Upper lobe of left lung (tissue), 6 donors: ENCODE measurements at regions not wholly inside any gene's neighbourhood (a gene's known extent, or its start where the extent isn't known, plus 50 kb on each side); places are given as distances from the start of the nearest gene placed in this dataset.
"Not testable (repeated sequence)": the region's sequence is repeated elsewhere in the genome, so short reads cannot be mapped to it uniquely, and the experiment has no call there.

Experiments
- ATAC-seq, 2 donors: fragments of 200-7000 bp; cut with Tn5 transposase; one replicate each; pipeline ENCODE4 v1.9.1; 2022; ENCODE audit warnings: mild to moderate bottlenecking in 2 of 2, moderate library complexity in 2 of 2; ENCODE audit not compliant: low FRiP score in 2 of 2
- DNase-seq, 2 donors: peaks; one replicate each; pipeline ENCODE4 v3.0.0-alpha.2; 2019 to 2020
- H3K27ac ChIP-seq, 4 donors: fragments of 200-600 bp; sonication (generic); one replicate each; pipeline ENCODE4 v1.5.1; 2016 to 2019
- H3K27me3 ChIP-seq, 4 donors: fragments of 200-600 bp; sonication (generic); one replicate each; pipeline ENCODE4 v1.5.1; 2017 to 2019
- H3K36me3 ChIP-seq, 4 donors: fragments of 200-600 bp; sonication (generic); one replicate each; pipeline ENCODE4 v1.5.1; 2016 to 2019
- H3K4me1 ChIP-seq, 4 donors: fragments of 200-600 bp; sonication (generic); one replicate each; pipeline ENCODE4 v1.5.1; 2018 to 2019
- H3K4me3 ChIP-seq, 4 donors: fragments of 200-600 bp; sonication (generic); one replicate each; pipeline ENCODE4 v1.5.1; 2017 to 2019; ENCODE audit warnings: mild to moderate bottlenecking in 2 of 4, moderate library complexity in 1 of 4
- H3K9me3 ChIP-seq, 4 donors: fragments of 200-600 bp; sonication (generic); one replicate each; pipeline ENCODE4 v1.5.1; 2018 to 2019
- EP300 ChIP-seq, 4 donors: sonication (generic); formaldehyde crosslinking; IDR thresholded peaks; one replicate each; pipeline ENCODE4 v1.5.1; 2017; ENCODE audit warnings: antibody characterized with exemption in 4 of 4, control low read depth in 2 of 4
- POLR2A ChIP-seq, 4 donors: fragments of 450-650 bp; IDR thresholded peaks; one replicate each; pipeline ENCODE4 v1.5.1; 2016 to 2017; ENCODE audit warnings: antibody characterized with exemption in 4 of 4, mild to moderate bottlenecking in 2 of 4
- POLR2AphosphoS5 ChIP-seq, 2 donors: sonication (generic); formaldehyde crosslinking; IDR thresholded peaks; one replicate each; pipeline ENCODE4 v1.5.1; 2017; ENCODE audit warnings: antibody characterized with exemption in 2 of 2
- WGBS, 2 donors: methylation state at CpG; one replicate each; pipeline ENCODE4 v1.1.5; 2017 to 2018; 5-methylcytosine and 5-hydroxymethylcytosine counted together
- TF ChIP-seq, protein P1 (sequence below), 6 experiments: fragments of 450-650 bp in 4 of 6; fragments of 200-600 bp in 2 of 6; sonication (generic) in 2 of 6; IDR thresholded peaks; one replicate each; pipeline ENCODE4 v1.5.1; 2016 to 2019; ENCODE audit warnings: antibody characterized with exemption in 6 of 6
- donor health status: DM: no; HTN: no; CAD: no; lungs with moderate emphysema.
- donor health status: DM: no; HTN: yes; CAD: no; lungs with severe emphysema.

DNA sequence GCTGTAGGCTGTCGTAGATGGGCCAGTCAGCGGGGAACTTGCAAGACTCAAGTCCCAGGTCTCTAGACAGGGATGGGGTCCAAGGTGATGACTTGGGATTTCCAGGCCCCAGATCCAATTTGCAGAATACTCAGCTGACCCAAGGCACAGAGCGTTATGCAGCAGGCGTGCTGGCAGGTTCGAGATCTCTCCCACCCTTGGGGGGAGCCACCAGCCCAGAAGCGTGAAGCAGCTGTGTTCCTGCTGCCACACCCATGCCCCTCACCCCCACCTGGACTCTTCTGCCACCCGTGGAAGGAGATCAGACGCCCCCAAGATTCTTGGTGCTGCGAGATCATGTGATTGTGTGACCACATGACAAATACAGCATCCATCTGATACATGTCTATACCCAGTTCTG, 142.6 kb downstream of the BRD1 start:
- no peaks in the 10 kb centered on the region for H3K27me3 ChIP-seq
- no peak for ATAC-seq
- 80% methylated on average over 5 to 9 of the region's 9 CpGs for WGBS, 2 donors

DNA sequence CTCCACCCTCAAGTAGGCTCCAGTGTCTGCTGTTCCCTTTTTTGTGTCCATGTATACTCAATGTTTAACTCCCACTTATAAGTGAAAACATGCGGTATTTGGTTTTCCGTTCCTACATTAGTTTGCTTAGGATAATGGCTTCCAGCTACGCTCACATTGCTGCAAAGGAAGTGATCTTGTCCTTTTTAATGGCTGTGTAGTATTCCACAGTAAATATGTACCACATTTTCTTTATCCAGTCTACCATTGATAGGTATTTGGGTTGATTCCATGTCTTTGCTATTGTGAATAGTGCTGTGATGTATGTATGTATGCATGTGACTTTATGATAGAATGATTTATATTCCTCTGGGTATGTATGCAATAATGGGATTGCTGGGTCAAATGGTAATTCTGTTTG, 144.6 kb downstream of the BRD1 start:
- Histone ChIP-seq H3K36me3 (no peaks in the 10 kb centered on the region), H3K9me3 (no peaks in the 10 kb centered on the region), H3K4me3 (no peak overlapping the region), H3K27ac (no peak overlapping the region), H3K27me3 (no peaks in the 10 kb centered on the region), H3K4me1 (no peaks in the 10 kb centered on the region)
- no peak for ATAC-seq
- TF ChIP-seq, protein P1, sequence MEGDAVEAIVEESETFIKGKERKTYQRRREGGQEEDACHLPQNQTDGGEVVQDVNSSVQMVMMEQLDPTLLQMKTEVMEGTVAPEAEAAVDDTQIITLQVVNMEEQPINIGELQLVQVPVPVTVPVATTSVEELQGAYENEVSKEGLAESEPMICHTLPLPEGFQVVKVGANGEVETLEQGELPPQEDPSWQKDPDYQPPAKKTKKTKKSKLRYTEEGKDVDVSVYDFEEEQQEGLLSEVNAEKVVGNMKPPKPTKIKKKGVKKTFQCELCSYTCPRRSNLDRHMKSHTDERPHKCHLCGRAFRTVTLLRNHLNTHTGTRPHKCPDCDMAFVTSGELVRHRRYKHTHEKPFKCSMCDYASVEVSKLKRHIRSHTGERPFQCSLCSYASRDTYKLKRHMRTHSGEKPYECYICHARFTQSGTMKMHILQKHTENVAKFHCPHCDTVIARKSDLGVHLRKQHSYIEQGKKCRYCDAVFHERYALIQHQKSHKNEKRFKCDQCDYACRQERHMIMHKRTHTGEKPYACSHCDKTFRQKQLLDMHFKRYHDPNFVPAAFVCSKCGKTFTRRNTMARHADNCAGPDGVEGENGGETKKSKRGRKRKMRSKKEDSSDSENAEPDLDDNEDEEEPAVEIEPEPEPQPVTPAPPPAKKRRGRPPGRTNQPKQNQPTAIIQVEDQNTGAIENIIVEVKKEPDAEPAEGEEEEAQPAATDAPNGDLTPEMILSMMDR (IDR thresholded peaks at IDR 0.05): no peak
- TF ChIP-seq EP300 (IDR thresholded peaks at IDR 0.05): no peak
- no peak for TF ChIP-seq POLR2A (IDR thresholded peaks at IDR 0.05)
- no peak for TF ChIP-seq POLR2AphosphoS5 (IDR thresholded peaks at IDR 0.05)
- no peak for DNase-seq
- 93 to 94% methylated on average over 3 of the region's 3 CpGs for WGBS, 2 donors

More for the DNA sequence above, 142.6 kb downstream of the BRD1 start:
- TF ChIP-seq, protein P1 (IDR thresholded peaks at IDR 0.05): no peak
- TF ChIP-seq EP300 (IDR thresholded peaks at IDR 0.05) (no peak), POLR2AphosphoS5 (IDR thresholded peaks at IDR 0.05) (no peak), POLR2A (IDR thresholded peaks at IDR 0.05) (no peak)
- H3K4me1 ChIP-seq: no peaks in the 10 kb centered on the region
- H3K4me3 ChIP-seq: no peak overlapping the region
- no peak overlapping the region for H3K27ac ChIP-seq
- H3K36me3 ChIP-seq: no peaks in the 10 kb centered on the region
- no peak for DNase-seq
- H3K9me3 ChIP-seq: no peaks in the 10 kb centered on the region

DNA sequence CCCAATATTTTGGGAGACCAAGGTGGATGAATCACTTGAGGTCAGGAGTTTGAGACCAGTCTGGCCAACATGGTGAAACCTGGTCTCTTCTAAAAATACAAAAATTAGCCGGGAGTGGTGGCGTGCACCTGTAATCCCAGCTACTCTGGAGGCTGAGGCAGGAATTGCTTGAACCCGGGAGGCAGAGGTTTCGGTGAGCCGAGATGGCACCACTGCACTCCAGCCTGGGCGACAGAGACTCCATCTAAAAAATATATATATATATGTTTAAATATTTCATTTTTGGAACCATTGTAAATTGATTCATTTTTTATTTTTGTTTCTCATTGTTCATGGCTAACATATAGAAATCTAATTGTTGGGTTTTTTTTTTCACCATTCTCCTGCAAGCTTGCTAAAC, 146.9 kb downstream of the BRD1 start:
- not testable (repeated sequence) for H3K4me1 ChIP-seq, H3K4me3 ChIP-seq, H3K27ac ChIP-seq, DNase-seq, ATAC-seq, H3K27me3 ChIP-seq, H3K36me3 ChIP-seq, H3K9me3 ChIP-seq
- 96% methylated on average over 6 of the region's 6 CpGs for WGBS, 2 donors

DNA sequence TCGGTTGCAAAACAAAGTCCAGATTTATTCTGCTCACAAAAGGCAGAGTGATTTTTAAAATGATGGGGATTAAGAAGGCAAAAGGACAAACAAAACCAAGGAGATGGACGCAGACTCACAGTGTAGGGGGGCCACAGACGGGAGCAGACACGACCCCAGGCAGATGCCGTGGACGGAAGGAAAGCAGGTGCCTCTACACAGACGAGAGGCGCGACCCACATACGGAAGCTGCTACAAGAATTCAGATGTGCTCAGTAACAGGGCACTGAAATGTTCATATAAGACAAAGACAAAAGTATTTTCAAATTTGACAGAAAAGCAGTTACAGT, 148.9 kb downstream of the BRD1 start:
- WGBS, 2 donors: 66 to 77% methylated on average over 10 of the region's 10 CpGs
- ATAC-seq: no peak
- TF ChIP-seq POLR2AphosphoS5 (IDR thresholded peaks at IDR 0.05): no peak
- TF ChIP-seq EP300 (IDR thresholded peaks at IDR 0.05): no peak
- TF ChIP-seq, protein P1 (IDR thresholded peaks at IDR 0.05): no peak
- TF ChIP-seq POLR2A (IDR thresholded peaks at IDR 0.05): no peak
- H3K36me3 ChIP-seq: no peaks in the 10 kb centered on the region
- H3K4me3 ChIP-seq: no peak overlapping the region
- no peak overlapping the region for H3K27ac ChIP-seq
- H3K27me3 ChIP-seq: no peaks in the 10 kb centered on the region
- DNase-seq: no peak
- no peaks in the 10 kb centered on the region for H3K9me3 ChIP-seq
- H3K4me1 ChIP-seq: no peaks in the 10 kb centered on the region

DNA sequence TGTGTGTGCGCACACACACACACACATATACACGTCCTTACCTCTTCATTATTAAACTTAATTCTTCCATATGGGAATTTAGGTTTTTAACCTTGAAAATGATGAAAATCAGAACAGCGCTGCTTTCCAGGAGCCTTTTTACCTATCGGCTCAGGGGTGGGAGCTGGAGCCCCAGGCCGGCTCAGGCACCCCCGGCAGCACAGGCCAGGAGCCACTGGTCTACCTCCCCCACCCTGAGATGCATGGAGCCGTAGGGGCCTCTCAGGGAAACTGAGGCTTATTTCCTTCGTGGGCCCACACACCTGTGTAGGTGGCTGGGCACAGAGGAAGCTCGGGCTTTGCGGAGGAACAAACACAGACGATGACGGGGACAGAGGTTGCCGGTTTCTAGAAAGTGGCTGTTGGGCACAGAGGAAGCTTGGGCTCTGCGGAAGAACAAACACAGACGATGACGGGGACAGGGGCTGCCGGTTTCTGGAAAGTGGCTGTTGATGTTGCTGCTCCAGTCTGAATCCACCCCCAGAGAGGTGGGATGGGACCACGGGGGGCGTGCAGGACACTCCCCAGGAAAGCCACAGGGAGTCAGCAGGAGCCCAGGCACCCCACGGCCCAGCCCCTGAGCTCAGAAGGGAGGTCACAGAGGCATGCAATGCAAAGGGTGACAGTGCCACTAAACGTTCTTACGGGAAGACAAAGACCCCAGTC, 149.4 kb downstream of the BRD1 start:
- H3K27me3 ChIP-seq: no peaks in the 10 kb centered on the region
- H3K36me3 ChIP-seq: no peaks in the 10 kb centered on the region
- H3K9me3 ChIP-seq: no peaks in the 10 kb centered on the region
- no peak overlapping the region for H3K27ac ChIP-seq
- DNase-seq: no peak
- H3K4me3 ChIP-seq: no peak overlapping the region
- TF ChIP-seq, protein P1 (IDR thresholded peaks at IDR 0.05): no peak
- no peak for TF ChIP-seq EP300 (IDR thresholded peaks at IDR 0.05)
- TF ChIP-seq POLR2AphosphoS5 (IDR thresholded peaks at IDR 0.05): no peak
- no peak for TF ChIP-seq POLR2A (IDR thresholded peaks at IDR 0.05)
- no peaks in the 10 kb centered on the region for H3K4me1 ChIP-seq
- WGBS, 2 donors: 45 to 57% methylated on average over 19 to 21 of the region's 22 CpGs
- ATAC-seq: no peak
